Dendritic cell treated with granulocyte-macrophage colony-stimulating factor and Interleukin-4, amounts not matched to agents 40 ng/mL and 50 ng/mL, for 4 days (primary cell): ENCODE measurements at regions not wholly inside any gene's neighbourhood (a gene's known extent, or its start where the extent isn't known, plus 50 kb on each side); places are given as distances from the start of the nearest gene placed in this dataset.

Experiments used
- H3K27ac Mint-ChIP-seq: one replicate; pipeline ENCODE4 v1.8.0; 2022; ENCODE audit warnings: mild to moderate bottlenecking, mixed read lengths
- H3K27me3 Mint-ChIP-seq: one replicate; pipeline ENCODE4 v1.8.0; 2022; ENCODE audit warnings: mild to moderate bottlenecking, mixed read lengths
- H3K36me3 Mint-ChIP-seq: one replicate; pipeline ENCODE4 v1.8.0; 2022; ENCODE audit warnings: low read depth, mixed read lengths
- H3K4me1 Mint-ChIP-seq: one replicate; pipeline ENCODE4 v1.8.0; 2022; ENCODE audit warnings: low read depth, mixed read lengths
- H3K4me3 Mint-ChIP-seq: one replicate; pipeline ENCODE4 v1.8.0; 2022; ENCODE audit warnings: mild to moderate bottlenecking, moderate library complexity, mixed read lengths
- H3K9me3 Mint-ChIP-seq: one replicate; pipeline ENCODE4 v1.8.0; 2022; ENCODE audit warnings: mixed read lengths
- intact Hi-C: fragments of 100-400 bp; cut with micrococcal nuclease; formaldehyde crosslinking; loops from one replicate; pipeline ENCODE4 v1.15.0; 2022

GRCh38 chr2:65960953-65961352 lies 474.0 kb upstream of the MEIS1 start:
- Mint-ChIP-seq H3K9me3 (no peaks in the 10 kb centered on the region), H3K36me3 (no peaks in the 10 kb centered on the region), H3K27ac (no peak overlapping the region), H3K4me3 (no peak overlapping the region), H3K27me3 (no peaks in the 10 kb centered on the region), H3K4me1 (no peaks in the 10 kb centered on the region)
- intact Hi-C loops: no loop called here

- Mint-ChIP-seq H3K4me3 (no peak overlapping the region), H3K4me1 (no peaks in the 10 kb centered on the region), H3K9me3 (no peaks in the 10 kb centered on the region), H3K36me3 (no peaks in the 10 kb centered on the region), H3K27me3 (no peaks in the 10 kb centered on the region), H3K27ac (no peak overlapping the region)
- intact Hi-C loops: no loop called here
Measured at GRCh38 chr2:65957886-65958285, 477.0 kb upstream of the MEIS1 start.

DNA sequence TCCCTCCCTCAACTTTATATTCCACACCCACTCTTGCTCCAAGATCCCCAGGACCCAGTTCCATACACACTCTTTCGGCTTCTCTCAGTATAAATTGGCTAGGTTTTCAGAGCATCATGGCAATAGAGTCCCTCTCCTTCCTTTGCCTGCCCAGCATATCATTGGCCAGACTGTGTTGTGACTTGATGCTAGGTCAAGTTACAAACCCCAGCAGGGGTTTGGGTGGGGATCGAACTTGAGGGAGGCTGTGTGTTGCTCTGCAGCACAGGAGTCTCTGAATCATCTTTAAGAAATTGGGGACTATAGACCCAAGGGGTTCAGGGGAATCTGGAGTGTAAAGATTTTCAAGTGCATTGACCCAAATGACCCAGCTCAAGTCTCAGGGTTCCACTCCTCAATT lies 477.5 kb upstream of the MEIS1 start:
- Mint-ChIP-seq H3K36me3 (no peaks in the 10 kb centered on the region), H3K4me1 (no peaks in the 10 kb centered on the region), H3K9me3 (no peaks in the 10 kb centered on the region), H3K27me3 (no peaks in the 10 kb centered on the region), H3K27ac (no peak overlapping the region), H3K4me3 (no peak overlapping the region)
- intact Hi-C loops: no loop called here

GRCh38 chr2:65955259-65955658 lies 479.7 kb upstream of the MEIS1 start:
- intact Hi-C loops: no loop called here
- Mint-ChIP-seq H3K27me3 (no peaks in the 10 kb centered on the region), H3K9me3 (no peaks in the 10 kb centered on the region), H3K4me1 (no peaks in the 10 kb centered on the region), H3K36me3 (no peaks in the 10 kb centered on the region), H3K27ac (no peak overlapping the region), H3K4me3 (no peak overlapping the region)

DNA sequence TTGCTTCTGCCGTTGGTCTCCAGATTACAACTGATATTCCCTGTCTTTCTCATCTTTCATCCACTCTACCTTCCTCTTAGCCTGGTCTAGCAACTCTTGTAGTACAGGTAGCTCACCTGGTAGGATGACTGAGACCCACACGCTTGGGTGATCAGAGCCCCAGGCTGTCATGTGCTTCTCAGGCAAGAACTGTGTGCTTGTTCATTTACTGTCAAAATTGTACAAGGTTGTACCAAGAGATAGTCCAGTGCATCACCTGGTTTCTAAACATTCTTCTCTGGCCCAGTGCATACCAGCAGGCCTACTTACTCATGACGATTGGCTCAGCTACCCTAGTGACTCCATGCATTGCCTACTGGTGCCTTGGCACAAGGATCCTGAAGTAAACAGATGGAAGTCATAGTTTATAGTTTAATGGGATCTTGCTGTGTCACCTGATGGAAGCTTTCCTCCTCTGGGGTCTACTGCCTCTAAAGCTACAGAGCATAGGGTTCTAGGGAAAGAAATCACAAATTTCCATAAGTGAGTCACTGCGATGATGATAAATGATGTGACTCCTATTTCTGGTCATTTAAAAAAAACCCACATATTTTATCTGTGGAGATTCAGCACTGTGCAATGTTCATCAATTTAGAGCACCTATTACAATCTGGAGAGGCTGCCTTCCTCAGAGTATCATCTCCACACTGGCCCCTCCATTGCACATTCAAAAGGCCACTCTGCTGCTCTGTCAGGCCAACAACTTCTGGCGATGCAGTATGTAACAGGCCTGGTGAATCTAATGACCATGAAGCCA lies 481.8 kb upstream of the MEIS1 start:
- intact Hi-C loops: no loop called here
- Mint-ChIP-seq H3K27me3 (no peaks in the 10 kb centered on the region), H3K4me3 (no peak overlapping the region), H3K36me3 (no peaks in the 10 kb centered on the region), H3K9me3 (no peaks in the 10 kb centered on the region), H3K4me1 (no peaks in the 10 kb centered on the region), H3K27ac (no peak overlapping the region)

DNA sequence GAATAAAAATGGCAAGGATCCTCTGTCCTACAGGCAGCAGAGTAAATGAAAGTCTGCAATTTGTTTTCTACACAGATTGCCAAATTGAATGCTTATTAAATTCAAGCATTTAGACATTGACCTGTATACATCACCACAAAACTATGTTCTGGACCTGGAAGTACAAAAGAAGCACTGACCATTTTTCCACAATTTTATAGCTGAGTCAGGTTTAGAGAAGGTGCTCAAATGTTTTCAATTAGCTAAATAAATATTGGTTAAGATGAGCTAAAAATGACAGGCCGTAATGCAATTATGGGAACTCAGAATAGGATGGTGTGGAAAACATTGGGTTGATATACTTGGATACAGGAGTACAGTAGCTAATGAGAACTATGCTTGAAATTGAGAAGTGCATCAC lies 490.7 kb upstream of the MEIS1 start:
- Mint-ChIP-seq H3K4me3 (no peak overlapping the region), H3K27ac (no peak overlapping the region), H3K27me3 (no peaks in the 10 kb centered on the region), H3K4me1 (no peaks in the 10 kb centered on the region), H3K9me3 (peaks cover 10% of the 10 kb centered on the region), H3K36me3 (no peaks in the 10 kb centered on the region)
- intact Hi-C loops: no loop called here

- Mint-ChIP-seq H3K4me1 (no peaks in the 10 kb centered on the region), H3K9me3 (peaks cover 10% of the 10 kb centered on the region), H3K4me3 (no peak overlapping the region), H3K27me3 (no peaks in the 10 kb centered on the region), H3K36me3 (no peaks in the 10 kb centered on the region), H3K27ac (no peak overlapping the region)
- intact Hi-C loops: no loop called here
Measured at GRCh38 chr2:65943099-65943786, 491.7 kb upstream of the MEIS1 start.

DNA sequence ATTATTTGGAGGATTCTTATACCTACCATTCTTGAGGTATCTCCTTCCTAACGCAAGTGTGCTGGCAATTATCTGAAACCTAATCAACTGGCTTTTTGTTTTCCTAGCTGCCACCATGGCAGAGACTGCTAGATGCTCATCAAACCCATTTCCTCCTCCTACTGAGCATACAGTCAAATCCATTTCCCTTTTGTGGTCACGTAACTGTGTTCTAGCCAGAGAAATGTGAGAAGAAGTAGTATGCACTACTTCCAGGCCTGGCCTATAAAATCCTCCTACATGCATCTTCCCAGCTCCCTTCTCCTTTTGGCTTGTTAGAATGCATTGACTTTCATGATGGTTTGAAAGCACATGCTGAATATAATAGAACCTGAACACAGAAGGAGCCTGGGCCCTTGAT lies 494.1 kb upstream of the MEIS1 start:
- Mint-ChIP-seq H3K27ac (no peak overlapping the region), H3K9me3 (peaks cover 10% of the 10 kb centered on the region), H3K4me1 (no peaks in the 10 kb centered on the region), H3K36me3 (no peaks in the 10 kb centered on the region), H3K4me3 (no peak overlapping the region), H3K27me3 (no peaks in the 10 kb centered on the region)
- intact Hi-C loops: no loop called here

DNA sequence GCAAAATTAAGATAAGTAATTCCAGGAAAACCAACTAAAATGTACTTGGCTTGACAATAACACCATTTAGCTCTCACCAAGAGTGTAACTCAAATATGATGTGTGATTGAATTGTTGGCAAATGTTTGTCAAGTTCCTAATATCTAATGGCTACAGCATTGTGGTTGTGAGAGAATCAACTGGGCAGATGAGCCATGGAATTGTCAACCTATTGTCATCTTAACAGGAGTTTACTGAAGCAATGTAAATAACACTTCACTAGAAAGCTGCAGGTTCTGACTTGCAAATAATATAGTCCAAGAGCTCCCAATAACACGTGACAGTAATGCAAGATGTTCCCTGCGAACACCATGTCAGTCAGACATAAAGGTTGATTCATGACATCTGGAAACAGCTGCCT lies 495.2 kb upstream of the MEIS1 start:
- Mint-ChIP-seq H3K4me3 (no peak overlapping the region), H3K9me3 (peaks cover 10% of the 10 kb centered on the region), H3K27ac (no peak overlapping the region), H3K4me1 (peaks cover 5% of the 10 kb centered on the region), H3K36me3 (no peaks in the 10 kb centered on the region), H3K27me3 (no peaks in the 10 kb centered on the region)
- intact Hi-C loops: no loop called here

GRCh38 chr2:65937379-65938160 lies 497.4 kb upstream of the MEIS1 start:
- Mint-ChIP-seq H3K9me3 (no peaks in the 10 kb centered on the region), H3K4me1 (peaks cover 6% of the 10 kb centered on the region), H3K4me3 (no peak overlapping the region), H3K27ac (no peak overlapping the region), H3K36me3 (no peaks in the 10 kb centered on the region), H3K27me3 (no peaks in the 10 kb centered on the region)
- intact Hi-C loops: no loop called here

- Mint-ChIP-seq H3K27ac (no peak overlapping the region), H3K36me3 (no peaks in the 10 kb centered on the region), H3K9me3 (no peaks in the 10 kb centered on the region), H3K27me3 (no peaks in the 10 kb centered on the region), H3K4me3 (no peak overlapping the region), H3K4me1 (peaks cover 6% of the 10 kb centered on the region)
- intact Hi-C loops: no loop called here
Measured at GRCh38 chr2:65934992-65935629, 499.8 kb upstream of the MEIS1 start.

GRCh38 chr2:65932571-65932970 lies 500.2 kb upstream of the SPRED2 start:
- peaks cover 6% of the 10 kb centered on the region for H3K4me1 Mint-ChIP-seq
- intact Hi-C loops: no loop called here
- H3K4me3 Mint-ChIP-seq: no peak overlapping the region
- no peak overlapping the region for H3K27ac Mint-ChIP-seq
- no peaks in the 10 kb centered on the region for H3K27me3 Mint-ChIP-seq
- H3K36me3 Mint-ChIP-seq: no peaks in the 10 kb centered on the region
- H3K9me3 Mint-ChIP-seq: peaks cover 2% of the 10 kb centered on the region

- peaks cover 6% of the 10 kb centered on the region for H3K4me1 Mint-ChIP-seq
- H3K36me3 Mint-ChIP-seq: no peaks in the 10 kb centered on the region
- no peak overlapping the region for H3K4me3 Mint-ChIP-seq
- no peaks in the 10 kb centered on the region for H3K27me3 Mint-ChIP-seq
- intact Hi-C loops: no loop called here
- H3K27ac Mint-ChIP-seq: no peak overlapping the region
- H3K9me3 Mint-ChIP-seq: peaks cover 14% of the 10 kb centered on the region
Measured at GRCh38 chr2:65931056-65931455, 498.7 kb upstream of the SPRED2 start.

DNA sequence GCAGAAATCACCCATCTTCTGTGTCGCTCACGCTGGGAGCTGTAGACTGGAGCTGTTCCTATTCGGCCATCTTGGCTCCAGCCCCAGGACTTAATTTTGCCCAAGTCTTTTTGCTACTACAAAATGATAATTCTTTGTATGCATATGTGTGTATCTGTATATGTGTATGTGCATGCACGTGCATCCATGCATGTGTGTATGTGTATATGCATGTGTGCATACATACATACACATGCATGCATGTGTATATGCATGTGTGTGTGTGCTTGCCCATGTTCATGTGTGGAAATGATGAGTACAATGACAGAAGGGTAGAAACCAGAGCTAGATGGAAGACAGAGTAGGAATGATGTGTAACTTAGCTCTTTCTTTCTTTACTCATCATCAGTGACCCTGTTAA lies 497.9 kb upstream of the SPRED2 start:
- Mint-ChIP-seq H3K4me1 (peaks cover 6% of the 10 kb centered on the region), H3K9me3 (peaks cover 14% of the 10 kb centered on the region), H3K36me3 (no peaks in the 10 kb centered on the region), H3K27ac (no peak overlapping the region), H3K27me3 (no peaks in the 10 kb centered on the region), H3K4me3 (no peak overlapping the region)
- intact Hi-C loops: no loop called here
